ENCODE measurements at regions not wholly inside any gene's neighbourhood (a gene's known extent, or its start where the extent isn't known, plus 50 kb on each side); places are given as distances from the start of the nearest gene placed in this dataset.

GRCh38 chr5:65086234-65086890 lies 317.6 kb downstream of the CWC27 start:
- POLR2A ChIA-PET: no interaction called here
- DNase-seq (ENCODE audit: extremely low spot score): no peak
- CTCF ChIA-PET: interaction anchor here (1.1 to 1.6 kb wide), 2 partner anchors 8 to 11 kb away, joined by 4 to 8 read pairs; no protein-coding TSS in a partner anchor
- TF ChIP-seq, protein P1, sequence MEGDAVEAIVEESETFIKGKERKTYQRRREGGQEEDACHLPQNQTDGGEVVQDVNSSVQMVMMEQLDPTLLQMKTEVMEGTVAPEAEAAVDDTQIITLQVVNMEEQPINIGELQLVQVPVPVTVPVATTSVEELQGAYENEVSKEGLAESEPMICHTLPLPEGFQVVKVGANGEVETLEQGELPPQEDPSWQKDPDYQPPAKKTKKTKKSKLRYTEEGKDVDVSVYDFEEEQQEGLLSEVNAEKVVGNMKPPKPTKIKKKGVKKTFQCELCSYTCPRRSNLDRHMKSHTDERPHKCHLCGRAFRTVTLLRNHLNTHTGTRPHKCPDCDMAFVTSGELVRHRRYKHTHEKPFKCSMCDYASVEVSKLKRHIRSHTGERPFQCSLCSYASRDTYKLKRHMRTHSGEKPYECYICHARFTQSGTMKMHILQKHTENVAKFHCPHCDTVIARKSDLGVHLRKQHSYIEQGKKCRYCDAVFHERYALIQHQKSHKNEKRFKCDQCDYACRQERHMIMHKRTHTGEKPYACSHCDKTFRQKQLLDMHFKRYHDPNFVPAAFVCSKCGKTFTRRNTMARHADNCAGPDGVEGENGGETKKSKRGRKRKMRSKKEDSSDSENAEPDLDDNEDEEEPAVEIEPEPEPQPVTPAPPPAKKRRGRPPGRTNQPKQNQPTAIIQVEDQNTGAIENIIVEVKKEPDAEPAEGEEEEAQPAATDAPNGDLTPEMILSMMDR (IDR thresholded peaks at IDR 0.05; ENCODE audit: control extremely low read depth, extremely low read depth, low read depth, missing control alignments): no peak

- ChIA-PET POLR2A (no interaction called here), CTCF (interaction anchor here (1.0 to 1.4 kb wide), 2 partner anchors 11 to 38 kb away, joined by 3 read pairs; no protein-coding TSS in a partner anchor)
- DNase-seq (ENCODE audit: extremely low spot score): no peak
- TF ChIP-seq, protein P1 (IDR thresholded peaks at IDR 0.05; ENCODE audit: control extremely low read depth, extremely low read depth, low read depth, missing control alignments): no peak
Observed at GRCh38 chr5:65087154-65087553, 318.4 kb downstream of the CWC27 start.

DNA sequence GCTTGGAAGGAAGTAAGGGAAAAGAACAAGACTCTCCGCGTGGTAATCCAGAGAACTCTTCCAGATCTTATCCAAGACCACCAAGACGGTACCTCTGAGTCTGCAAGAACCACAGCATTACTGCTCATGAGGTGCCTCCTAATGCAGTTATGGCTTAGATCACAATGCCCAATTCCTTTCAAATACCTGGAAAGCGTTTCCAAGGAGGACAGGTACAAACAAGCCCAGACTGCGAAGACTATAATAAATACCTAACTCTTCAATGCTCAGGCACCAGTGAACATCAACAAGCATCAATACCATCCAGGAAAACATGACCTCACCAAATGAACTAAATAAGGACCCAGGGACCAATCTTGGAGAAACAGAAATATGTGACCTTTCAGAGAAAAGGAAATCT lies 325.5 kb downstream of the CWC27 start:
- ChIA-PET POLR2A (no interaction called here), CTCF (interaction anchor here (0.9 to 1.9 kb wide), 4 partner anchors 9 to 22 kb away, joined by 3 to 6 read pairs (median 4); no protein-coding TSS in a partner anchor)
- TF ChIP-seq, protein P1 (IDR thresholded peaks at IDR 0.05; ENCODE audit: control extremely low read depth, extremely low read depth, low read depth, missing control alignments): no peak
- DNase-seq (ENCODE audit: extremely low spot score): no peak

DNA sequence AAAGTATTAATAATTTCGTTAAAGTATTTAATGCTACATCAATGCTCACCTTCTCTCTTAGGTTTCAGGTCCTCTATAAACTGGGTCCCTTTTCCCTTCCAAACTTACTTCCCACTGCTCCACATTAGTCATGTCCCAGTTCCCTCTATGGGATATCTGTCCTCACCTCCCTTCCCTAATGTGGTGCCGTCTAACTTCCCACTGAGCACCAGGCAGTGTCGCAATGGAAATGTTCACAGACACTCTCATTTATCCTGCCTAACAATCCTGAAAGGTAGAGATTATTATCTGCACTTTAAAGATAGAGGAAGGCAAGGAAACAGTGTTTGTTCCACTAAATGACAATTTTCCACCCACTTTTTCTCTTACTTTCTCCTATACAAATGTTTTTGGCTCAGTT lies 329.7 kb downstream of the CWC27 start:
- DNase-seq (ENCODE audit: extremely low spot score): no peak
- ChIA-PET POLR2A (no interaction called here), CTCF (interaction anchor here (0.9 kb wide), 1 partner anchor 25 kb away, joined by 4 read pairs; no protein-coding TSS in a partner anchor)
- TF ChIP-seq, protein P1 (IDR thresholded peaks at IDR 0.05; ENCODE audit: control extremely low read depth, extremely low read depth, low read depth, missing control alignments): no peak
